Right lobe of liver (tissue), 6 donors: ENCODE measurements at regions not wholly inside any gene's neighbourhood (a gene's known extent, or its start where the extent isn't known, plus 50 kb on each side); places are given as distances from the start of the nearest gene placed in this dataset.

Experiments
- ATAC-seq, 4 donors: fragments of 200-7000 bp; cut with Tn5 transposase; one replicate each; pipeline ENCODE4 v1.9.1; 2020; ENCODE audit warnings: mild to moderate bottlenecking in 4 of 4, moderate library complexity in 4 of 4
- DNase-seq, 3 donors: peaks; one replicate each; pipeline ENCODE4 v3.0.0-alpha.2; 2020
- H3K27ac ChIP-seq, 3 donors: fragments of 200-600 bp; one replicate each; pipeline ENCODE4 v1.8.0; 2022
- H3K27me3 ChIP-seq, 2 donors: fragments of 200-600 bp; one replicate each; pipeline ENCODE4 v1.8.0; 2022
- H3K36me3 ChIP-seq, 4 donors: fragments of 200-600 bp; sonication (generic) in 1 of 4; one replicate each; pipeline versions ENCODE4 v1.5.1 to v1.8.0; 2017 to 2022; ENCODE audit warnings: control low read depth in 1 of 4
- H3K4me1 ChIP-seq, 4 donors: fragments of 200-600 bp; sonication (generic) in 1 of 4; one replicate each; pipeline versions ENCODE4 v1.5.1 to v1.8.0; 2017 to 2022; ENCODE audit warnings: control low read depth in 1 of 4
- H3K4me3 ChIP-seq, 3 donors: fragments of 200-600 bp; one replicate each; pipeline ENCODE4 v1.8.0; 2022
- H3K9me3 ChIP-seq, 4 donors: fragments of 200-600 bp; sonication (generic) in 1 of 4; one replicate each; pipeline versions ENCODE4 v1.5.1 to v1.8.0; 2017 to 2022; ENCODE audit warnings: control low read depth in 1 of 4
- CTCF ChIP-seq, 4 donors: fragments of 200-600 bp in 3 of 4; fragments of 450-650 bp in 1 of 4; IDR thresholded peaks; one replicate each; pipeline versions ENCODE4 v1.5.1 to v1.8.0; 2016 to 2022; ENCODE audit warnings: antibody characterized with exemption in 4 of 4, mild to moderate bottlenecking in 2 of 4
- POLR2A ChIP-seq: fragments of 450-650 bp; IDR thresholded peaks from one replicate; pipeline ENCODE4 v1.6.1; 2017; ENCODE audit warnings: antibody characterized with exemption, mild to moderate bottlenecking
- whole genome bisulfite sequencing: methylation state at CpG from one replicate; pipeline ENCODE4 v1.1.6; 2018; ENCODE audit warnings: low coverage, low lambda C conversion rate; ENCODE audit not compliant: insufficient coverage; ENCODE audit errors: missing lambda C conversion rate; 5-methylcytosine and 5-hydroxymethylcytosine counted together
- intact Hi-C, 2 donors: fragments of 100-400 bp; cut with DNase I; formaldehyde crosslinking; loops; one replicate each; pipeline versions ENCODE4 v1.11.2 to v1.14.1; 2022
- microRNA-seq, 2 donors: library from miRNA; unstranded; fragments of <30 nt; microRNA quantifications; one replicate each; pipeline ENCODE4, GENCODE V29; 2019 to 2020
- small RNA-seq, 2 experiments: library from RNA; depleted of rRNA; stranded (forward); fragments of <200 nt; gene quantifications; one replicate each; pipeline ENCODE3, GENCODE V24; 2016
- donor health status: DM: no; HTN: yes; CAD: no.
- donor health status: DM: no; HTN: no; CAD: no.
- donor health status: DM: no; HTN: no; CAD: no.
- donor health status: DM: no; HTN: yes; CAD: no.
- donor health status: DM: no; HTN: yes; CAD: no.

GRCh38 chrX:2550328-2551020 is 49.7 kb upstream of the DHRSX start:
- 58% methylated on average over 8 of the region's 9 CpGs for WGBS
- H3K4me3 ChIP-seq, result no peak overlapping the region
- no peaks in the 10 kb centered on the region for H3K4me1 ChIP-seq
- H3K27me3 ChIP-seq, result no peaks in the 10 kb centered on the region
- intact Hi-C loops, result no loop called here
- TF ChIP-seq POLR2A, result no peak
- TF ChIP-seq CTCF (IDR thresholded peaks at IDR 0.05), result no peak
- DNase-seq, result no peak
- H3K9me3 ChIP-seq, result no peaks in the 10 kb centered on the region
- no peaks in the 10 kb centered on the region for H3K36me3 ChIP-seq
- H3K27ac ChIP-seq, result no peak overlapping the region
- ATAC-seq, result no peak

Small RNA genes in the stretch of these regions (microRNA-seq; reads per million reads assigned to microRNA genes)
- gene MIR6089, result 0 to 0.29 reads per million in 2 donors

Small RNA genes in the stretch of these regions (small RNA-seq; reads per million reads assigned to genes)
- gene MIR6089, result 0 reads per million in 2 experiments
